Suprapubic skin (tissue), 4 donors: ENCODE measurements at regions not wholly inside any gene's neighbourhood (a gene's known extent, or its start where the extent isn't known, plus 50 kb on each side); places are given as distances from the start of the nearest gene placed in this dataset.

ENCODE experiments used
- DNase-seq, 2 donors: peaks; one replicate each; pipeline ENCODE4 v3.0.0-alpha.2; 2019; ENCODE audit warnings: low spot score in 2 of 2
- H3K27ac ChIP-seq: fragments of 200-600 bp; sonication (generic); one replicate; pipeline ENCODE4 v1.5.1; 2019
- H3K27me3 ChIP-seq: fragments of 200-600 bp; sonication (generic); one replicate; pipeline ENCODE4 v1.5.1; 2019
- H3K36me3 ChIP-seq: fragments of 200-600 bp; sonication (generic); one replicate; pipeline ENCODE4 v1.5.1; 2019
- H3K4me1 ChIP-seq: fragments of 200-600 bp; sonication (generic); one replicate; pipeline ENCODE4 v1.5.1; 2019
- H3K4me3 ChIP-seq: fragments of 200-600 bp; sonication (generic); one replicate; pipeline ENCODE4 v1.5.1; 2019; ENCODE audit warnings: mild to moderate bottlenecking
- H3K9me3 ChIP-seq: fragments of 200-600 bp; sonication (generic); one replicate; pipeline ENCODE4 v1.5.1; 2019
- CTCF ChIP-seq, 2 donors: fragments of 200-600 bp in 1 of 2; fragments of 450-650 bp in 1 of 2; sonication (generic) in 1 of 2; IDR thresholded peaks; one replicate each; pipeline ENCODE4 v1.5.1; 2016 to 2019; ENCODE audit warnings: antibody characterized with exemption in 2 of 2, mild to moderate bottlenecking in 1 of 2, moderate library complexity in 1 of 2
- EP300 ChIP-seq: sonication (generic); formaldehyde crosslinking; IDR thresholded peaks from one replicate; pipeline ENCODE4 v1.6.1; 2017; ENCODE audit warnings: antibody characterized with exemption
- POLR2A ChIP-seq, 2 donors: fragments of 450-650 bp; IDR thresholded peaks; one replicate each; pipeline ENCODE4 v1.6.1; 2017; ENCODE audit warnings: antibody characterized with exemption in 2 of 2, mild to moderate bottlenecking in 2 of 2, moderate library complexity in 2 of 2
- POLR2AphosphoS5 ChIP-seq, 3 donors: sonication (generic); formaldehyde crosslinking; IDR thresholded peaks; one replicate each; pipeline ENCODE4 v1.6.1; 2017; ENCODE audit warnings: antibody characterized with exemption in 3 of 3
- WGBS: methylation state at CpG from one replicate; pipeline ENCODE4 v1.1.5; 2018; 5-methylcytosine and 5-hydroxymethylcytosine counted together

GRCh38 chr2:76406134-76406855 lies 695.6 kb upstream of the GCFC2 start:
- Histone ChIP-seq H3K27me3 (no peaks in the 10 kb centered on the region), H3K4me1 (no peaks in the 10 kb centered on the region), H3K4me3 (no peak overlapping the region), H3K9me3 (peaks cover 3% of the 10 kb centered on the region), H3K27ac (no peak overlapping the region), H3K36me3 (no peaks in the 10 kb centered on the region)
- DNase-seq, result no peak
- WGBS, result 97% methylated on average over 10 of the region's 12 CpGs
- TF ChIP-seq POLR2AphosphoS5 (IDR thresholded peaks at IDR 0.05), result no peak
- no peak for TF ChIP-seq CTCF (IDR thresholded peaks at IDR 0.05)
- no peak for TF ChIP-seq EP300
- TF ChIP-seq POLR2A (IDR thresholded peaks at IDR 0.05), result no peak

- no peak for DNase-seq
- Histone ChIP-seq H3K9me3 (no peaks in the 10 kb centered on the region), H3K4me1 (no peaks in the 10 kb centered on the region), H3K36me3 (no peaks in the 10 kb centered on the region), H3K4me3 (no peak overlapping the region), H3K27me3 (no peaks in the 10 kb centered on the region), H3K27ac (no peak overlapping the region)
- no peak for TF ChIP-seq POLR2A (IDR thresholded peaks at IDR 0.05)
- TF ChIP-seq POLR2AphosphoS5 (IDR thresholded peaks at IDR 0.05), result no peak
- TF ChIP-seq EP300, result no peak
- TF ChIP-seq CTCF (IDR thresholded peaks at IDR 0.05), result no peak
Measured at GRCh38 chr2:76393356-76393755, 682.6 kb upstream of the GCFC2 start.

- Histone ChIP-seq H3K27me3 (no peaks in the 10 kb centered on the region), H3K4me1 (no peaks in the 10 kb centered on the region), H3K4me3 (no peak overlapping the region), H3K9me3 (no peaks in the 10 kb centered on the region), H3K36me3 (no peaks in the 10 kb centered on the region), H3K27ac (no peak overlapping the region)
- no peak for DNase-seq
- WGBS, result 11% methylated on average over 3 of the region's 3 CpGs
- TF ChIP-seq CTCF (IDR thresholded peaks at IDR 0.05) (no peak), EP300 (no peak), POLR2AphosphoS5 (IDR thresholded peaks at IDR 0.05) (no peak), POLR2A (IDR thresholded peaks at IDR 0.05) (no peak)
Measured at GRCh38 chr2:76391678-76392077, 681.0 kb upstream of the GCFC2 start.

- Histone ChIP-seq H3K4me1 (no peaks in the 10 kb centered on the region), H3K36me3 (no peaks in the 10 kb centered on the region), H3K27ac (no peak overlapping the region), H3K27me3 (no peaks in the 10 kb centered on the region), H3K4me3 (no peak overlapping the region), H3K9me3 (no peaks in the 10 kb centered on the region)
- WGBS, result 92% methylated on average over 1 of the region's 1 CpG
- no peak for DNase-seq
- TF ChIP-seq POLR2A (IDR thresholded peaks at IDR 0.05) (no peak), EP300 (no peak)
Measured at GRCh38 chr2:76387294-76387693, 676.6 kb upstream of the GCFC2 start.

GRCh38 chr2:76385943-76386342 lies 675.2 kb upstream of the GCFC2 start:
- no peak for DNase-seq
- Histone ChIP-seq H3K4me1 (no peaks in the 10 kb centered on the region), H3K36me3 (no peaks in the 10 kb centered on the region), H3K27ac (no peak overlapping the region), H3K9me3 (no peaks in the 10 kb centered on the region), H3K27me3 (no peaks in the 10 kb centered on the region), H3K4me3 (no peak overlapping the region)
- WGBS, result 97% methylated on average over 1 of the region's 1 CpG
- no peak for TF ChIP-seq CTCF (IDR thresholded peaks at IDR 0.05)
- TF ChIP-seq POLR2AphosphoS5 (IDR thresholded peaks at IDR 0.05), result no peak
- no peak for TF ChIP-seq EP300
- TF ChIP-seq POLR2A (IDR thresholded peaks at IDR 0.05), result no peak

- no peaks in the 10 kb centered on the region for H3K27me3 ChIP-seq
- no peaks in the 10 kb centered on the region for H3K4me1 ChIP-seq
- H3K9me3 ChIP-seq, result no peaks in the 10 kb centered on the region
- no peaks in the 10 kb centered on the region for H3K36me3 ChIP-seq
- no peak for TF ChIP-seq EP300
- TF ChIP-seq CTCF (IDR thresholded peaks at IDR 0.05), result no peak
- no peak for TF ChIP-seq POLR2A (IDR thresholded peaks at IDR 0.05)
- no peak overlapping the region for H3K27ac ChIP-seq
- no peak for DNase-seq
- no peak overlapping the region for H3K4me3 ChIP-seq
Measured at GRCh38 chr2:76381624-76382023, 670.9 kb upstream of the GCFC2 start.
